ENCODE measurements at regions not wholly inside any gene's neighbourhood (a gene's known extent, or its start where the extent isn't known, plus 50 kb on each side); places are given as distances from the start of the nearest gene placed in this dataset.

DNA sequence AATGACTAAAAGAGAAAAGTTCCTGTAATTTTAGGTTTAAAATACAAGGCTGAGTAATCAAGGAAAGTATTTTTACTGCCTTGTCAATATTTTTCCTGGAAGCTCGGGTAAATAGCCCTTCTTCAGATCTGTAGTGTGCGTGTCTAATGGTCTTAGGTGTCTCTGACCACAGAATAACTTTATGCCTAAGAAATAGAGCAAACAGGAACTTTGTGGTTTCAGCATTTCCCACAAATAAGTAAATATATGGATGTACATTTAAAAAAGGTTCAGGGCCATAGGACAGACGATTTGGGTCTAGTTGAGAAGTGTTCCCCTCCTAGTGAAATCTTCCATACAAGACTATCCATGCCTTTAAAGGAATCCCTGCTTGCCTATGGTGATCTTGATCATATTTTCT, 107.0 kb downstream of the ZC3H11B start:
- no peak overlapping the region for H3K4me2 ChIP-seq (ENCODE audit: insufficient read depth, low read length)
- H4K20me1 ChIP-seq (ENCODE audit: insufficient read depth, low read length) = no peaks in the 10 kb centered on the region
- H2AFZ ChIP-seq (ENCODE audit: low read length) = no peak overlapping the region
- H3K27ac ChIP-seq (ENCODE audit: low read depth, low read length) = no peak overlapping the region
- TF ChIP-seq, protein P1, sequence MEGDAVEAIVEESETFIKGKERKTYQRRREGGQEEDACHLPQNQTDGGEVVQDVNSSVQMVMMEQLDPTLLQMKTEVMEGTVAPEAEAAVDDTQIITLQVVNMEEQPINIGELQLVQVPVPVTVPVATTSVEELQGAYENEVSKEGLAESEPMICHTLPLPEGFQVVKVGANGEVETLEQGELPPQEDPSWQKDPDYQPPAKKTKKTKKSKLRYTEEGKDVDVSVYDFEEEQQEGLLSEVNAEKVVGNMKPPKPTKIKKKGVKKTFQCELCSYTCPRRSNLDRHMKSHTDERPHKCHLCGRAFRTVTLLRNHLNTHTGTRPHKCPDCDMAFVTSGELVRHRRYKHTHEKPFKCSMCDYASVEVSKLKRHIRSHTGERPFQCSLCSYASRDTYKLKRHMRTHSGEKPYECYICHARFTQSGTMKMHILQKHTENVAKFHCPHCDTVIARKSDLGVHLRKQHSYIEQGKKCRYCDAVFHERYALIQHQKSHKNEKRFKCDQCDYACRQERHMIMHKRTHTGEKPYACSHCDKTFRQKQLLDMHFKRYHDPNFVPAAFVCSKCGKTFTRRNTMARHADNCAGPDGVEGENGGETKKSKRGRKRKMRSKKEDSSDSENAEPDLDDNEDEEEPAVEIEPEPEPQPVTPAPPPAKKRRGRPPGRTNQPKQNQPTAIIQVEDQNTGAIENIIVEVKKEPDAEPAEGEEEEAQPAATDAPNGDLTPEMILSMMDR (IDR thresholded peaks at IDR 0.05; ENCODE audit: extremely low read depth, low read depth, low read length) = no peak
- peaks cover 10% of the 10 kb centered on the region for H3K4me1 ChIP-seq (ENCODE audit: insufficient read depth, low read length)
- no peaks in the 10 kb centered on the region for H3K9me3 ChIP-seq (ENCODE audit: low read depth, low read length)
- no peaks in the 10 kb centered on the region for H3K36me3 ChIP-seq (ENCODE audit: insufficient read depth, low read length)
- DNase-seq (ENCODE audit: insufficient read length, low spot score, missing footprints) = no peak
- no peak overlapping the region for H3K4me3 ChIP-seq (ENCODE audit: insufficient read depth, low read length)
- H3K27me3 ChIP-seq (ENCODE audit: insufficient read depth, low read length) = no peaks in the 10 kb centered on the region
- no peaks in the 10 kb centered on the region for H3K79me2 ChIP-seq (ENCODE audit: insufficient read depth, low read length)

DNA sequence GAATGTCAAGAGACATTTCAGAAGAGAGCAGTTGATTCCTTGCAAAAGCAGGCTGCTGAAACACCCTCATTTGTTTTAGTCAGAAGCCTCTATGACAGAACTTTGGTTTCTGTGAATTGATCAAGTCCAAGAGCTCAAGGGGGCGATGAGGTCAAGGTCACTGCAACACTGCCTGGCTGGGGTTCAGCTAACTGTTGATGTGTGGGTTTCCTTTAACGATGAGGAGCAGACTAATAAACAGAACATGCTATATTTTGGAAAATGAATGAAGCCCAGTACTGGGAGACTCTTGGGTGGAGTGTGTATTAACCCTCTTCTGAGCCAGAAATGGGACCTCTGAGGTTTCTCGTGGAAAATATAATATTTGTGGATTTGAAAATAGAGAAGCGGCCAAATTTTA, 109.3 kb downstream of the ZC3H11B start:
- H4K20me1 ChIP-seq (ENCODE audit: insufficient read depth, low read length) = no peaks in the 10 kb centered on the region

DNA sequence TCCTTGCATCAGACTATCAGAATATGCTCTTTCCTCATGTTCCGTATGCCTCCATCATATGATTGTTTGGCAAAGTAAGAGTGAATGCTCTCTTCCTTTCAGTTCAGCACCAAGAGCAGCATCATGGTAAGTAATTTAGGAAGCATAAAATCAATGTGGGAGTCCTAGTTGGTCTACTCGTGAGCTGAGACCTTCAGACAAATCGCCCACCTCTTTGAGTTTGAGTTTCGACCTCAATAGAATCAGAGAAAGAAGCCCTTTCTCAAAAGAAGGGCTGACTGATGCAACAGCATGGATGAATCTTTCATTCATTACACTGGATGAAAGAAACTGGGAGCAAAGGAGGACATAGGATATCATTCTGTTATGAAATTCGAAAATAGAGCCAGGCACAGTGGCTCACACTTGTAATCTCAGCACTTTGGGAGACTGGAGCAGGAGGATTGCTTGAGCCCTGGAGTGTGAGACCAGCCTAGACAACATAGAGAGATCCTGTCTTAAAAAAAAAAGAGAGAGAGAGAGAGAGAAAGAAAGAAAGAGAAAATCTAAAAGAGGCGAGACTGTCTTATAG, 112.5 kb downstream of the ZC3H11B start:
- Histone ChIP-seq H3K4me1 (ENCODE audit: insufficient read depth, low read length) (peaks cover under 1% of the 10 kb centered on the region), H3K79me2 (ENCODE audit: insufficient read depth, low read length) (no peaks in the 10 kb centered on the region), H3K4me3 (ENCODE audit: insufficient read depth, low read length) (no peak overlapping the region), H3K9me3 (ENCODE audit: low read depth, low read length) (no peaks in the 10 kb centered on the region), H3K4me2 (ENCODE audit: insufficient read depth, low read length) (no peak overlapping the region), H3K36me3 (ENCODE audit: insufficient read depth, low read length) (no peaks in the 10 kb centered on the region), H4K20me1 (ENCODE audit: insufficient read depth, low read length) (no peaks in the 10 kb centered on the region), H3K27me3 (ENCODE audit: insufficient read depth, low read length) (no peaks in the 10 kb centered on the region), H3K27ac (ENCODE audit: low read depth, low read length) (no peak overlapping the region), H2AFZ (ENCODE audit: low read length) (no peak overlapping the region)
- TF ChIP-seq, protein P1 (IDR thresholded peaks at IDR 0.05; ENCODE audit: extremely low read depth, low read depth, low read length) = no peak
- no peak for DNase-seq (ENCODE audit: insufficient read length, low spot score, missing footprints)

More for the DNA sequence above, 109.3 kb downstream of the ZC3H11B start:
- H3K36me3 ChIP-seq (ENCODE audit: insufficient read depth, low read length) = no peaks in the 10 kb centered on the region
- H3K27ac ChIP-seq (ENCODE audit: low read depth, low read length) = no peak overlapping the region
- no peak overlapping the region for H2AFZ ChIP-seq (ENCODE audit: low read length)
- H3K79me2 ChIP-seq (ENCODE audit: insufficient read depth, low read length) = no peaks in the 10 kb centered on the region
- peaks cover 10% of the 10 kb centered on the region for H3K4me1 ChIP-seq (ENCODE audit: insufficient read depth, low read length)
- TF ChIP-seq, protein P1 (IDR thresholded peaks at IDR 0.05; ENCODE audit: extremely low read depth, low read depth, low read length) = no peak
- no peaks in the 10 kb centered on the region for H3K27me3 ChIP-seq (ENCODE audit: insufficient read depth, low read length)
- H3K9me3 ChIP-seq (ENCODE audit: low read depth, low read length) = no peaks in the 10 kb centered on the region
- DNase-seq (ENCODE audit: insufficient read length, low spot score, missing footprints) = no peak
- no peak overlapping the region for H3K4me3 ChIP-seq (ENCODE audit: insufficient read depth, low read length)
- no peak overlapping the region for H3K4me2 ChIP-seq (ENCODE audit: insufficient read depth, low read length)

DNA sequence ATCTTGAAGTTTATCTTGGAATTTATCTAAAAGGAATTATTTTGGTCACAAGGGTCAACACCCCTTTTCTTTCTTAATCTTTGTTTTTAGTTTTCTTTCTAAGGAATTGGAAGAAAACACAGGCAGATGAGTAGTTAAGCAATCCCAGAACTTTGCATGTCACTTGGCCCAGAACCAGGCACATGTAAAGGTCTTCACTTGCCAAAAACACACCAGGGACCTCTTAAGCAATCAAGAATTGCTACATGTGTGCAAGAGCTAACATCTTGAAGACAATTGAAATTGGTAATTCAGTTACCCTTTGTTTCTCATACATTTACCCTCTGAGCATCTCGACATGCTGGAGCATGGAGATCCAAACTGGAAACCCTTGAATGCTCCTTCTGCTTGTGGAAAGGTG, 114.2 kb downstream of the ZC3H11B start:
- Histone ChIP-seq H3K4me2 (ENCODE audit: insufficient read depth, low read length) (no peak overlapping the region), H4K20me1 (ENCODE audit: insufficient read depth, low read length) (no peaks in the 10 kb centered on the region), H3K27ac (ENCODE audit: low read depth, low read length) (no peak overlapping the region), H3K27me3 (ENCODE audit: insufficient read depth, low read length) (no peaks in the 10 kb centered on the region), H2AFZ (ENCODE audit: low read length) (no peak overlapping the region), H3K36me3 (ENCODE audit: insufficient read depth, low read length) (no peaks in the 10 kb centered on the region), H3K4me3 (ENCODE audit: insufficient read depth, low read length) (no peak overlapping the region), H3K79me2 (ENCODE audit: insufficient read depth, low read length) (no peaks in the 10 kb centered on the region), H3K4me1 (ENCODE audit: insufficient read depth, low read length) (no peaks in the 10 kb centered on the region), H3K9me3 (ENCODE audit: low read depth, low read length) (no peaks in the 10 kb centered on the region)
- TF ChIP-seq, protein P1 (IDR thresholded peaks at IDR 0.05; ENCODE audit: extremely low read depth, low read depth, low read length) = no peak
- DNase-seq (ENCODE audit: insufficient read length, low spot score, missing footprints) = no peak
